Epithelial cell of proximal tubule (primary cell): ENCODE measurements at regions not wholly inside any gene's neighbourhood (a gene's known extent, or its start where the extent isn't known, plus 50 kb on each side); places are given as distances from the start of the nearest gene placed in this dataset.

Source experiments
- DNase-seq: peaks from one replicate; pipeline ENCODE4 v3.0.0-alpha.2; 2011; ENCODE audit warnings: low read depth
- H3K4me3 ChIP-seq: 2 replicates; pipeline ENCODE4 v1.5.1; 2011; ENCODE audit warnings: low read depth, mild to moderate bottlenecking, low read length
- CTCF ChIP-seq: conservative IDR thresholded peaks from 2 replicates; pipeline ENCODE4 v1.5.1; 2012; ENCODE audit warnings: low read depth, mild to moderate bottlenecking, low read length

DNA sequence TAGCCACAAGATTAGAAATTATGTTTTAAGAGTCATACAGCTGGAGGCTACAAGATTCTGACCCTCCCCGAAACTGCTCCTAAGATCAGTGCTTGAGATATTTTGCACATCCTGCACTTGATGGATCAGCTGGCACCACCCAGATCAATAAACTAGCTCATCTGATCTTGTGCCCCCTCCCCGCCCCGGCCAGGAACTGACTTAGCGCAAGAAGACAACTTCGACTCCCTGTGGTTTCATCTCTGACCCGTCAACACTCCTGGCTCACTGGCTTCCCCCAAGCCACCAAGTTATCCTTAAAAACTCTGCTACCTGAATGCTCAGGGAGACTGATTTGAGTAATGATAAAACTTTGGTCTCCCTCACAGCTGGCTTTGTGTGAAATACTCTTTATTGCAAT lies 73.5 kb upstream of the NPSR1 start:
- H3K4me3 ChIP-seq = no peak overlapping the region
- TF ChIP-seq CTCF = no peak
- no peak for DNase-seq

- no peak for DNase-seq
- H3K4me3 ChIP-seq = no peak overlapping the region
- peak; percentile 63 for TF ChIP-seq CTCF
These were observed 61.1 kb upstream of the NPSR1 start for GRCh38 chr7:34596887-34597286.

GRCh38 chr7:34603711-34604444 lies 54.1 kb upstream of the NPSR1 start:
- TF ChIP-seq CTCF = no peak
- no peak overlapping the region for H3K4me3 ChIP-seq
- no peak for DNase-seq
